HCT116 (cell line): ENCODE measurements at regions not wholly inside any gene's neighbourhood (a gene's known extent, or its start where the extent isn't known, plus 50 kb on each side); places are given as distances from the start of the nearest gene placed in this dataset.

Experiments
- CTCF ChIP-seq, 3 experiments: fragments of 200-600 bp in 1 of 3; sonication (generic) in 1 of 3; IDR thresholded peaks in 2 of 3; conservative IDR thresholded peaks in 1 of 3; 2 replicates each; pipeline ENCODE4 v1.5.1; 2012 to 2017; ENCODE audit warnings: low read depth in 2 of 3, low read length in 2 of 3, antibody characterized with exemption in 1 of 3, borderline replicate concordance in 1 of 3, control low read depth in 1 of 3, mild to moderate bottlenecking in 1 of 3, mixed read lengths in 1 of 3, mixed run types in 1 of 3, moderate library complexity in 1 of 3; ENCODE audit not compliant: insufficient read depth in 1 of 3
- POLR2AphosphoS5 ChIP-seq: IDR thresholded peaks from 2 replicates; pipeline ENCODE4 v1.6.1; 2011; ENCODE audit warnings: mild to moderate bottlenecking, low read depth, low read length, moderate library complexity
- RAD21 ChIP-seq: IDR thresholded peaks from 2 replicates; pipeline ENCODE4 v1.6.1; 2012; ENCODE audit warnings: low read depth, mild to moderate bottlenecking
- SIN3A ChIP-seq: IDR thresholded peaks from 2 replicates; pipeline ENCODE4 v1.6.1; 2012; ENCODE audit warnings: low read depth
- SP1 ChIP-seq: IDR thresholded peaks from 2 replicates; pipeline ENCODE4 v1.6.1; 2012; ENCODE audit warnings: low read depth
- ZBTB33 ChIP-seq: IDR thresholded peaks from 2 replicates; pipeline ENCODE4 v1.6.1; 2011; ENCODE audit warnings: mild to moderate bottlenecking, low read length, moderate library complexity; ENCODE audit not compliant: insufficient replicate concordance; ENCODE audit errors: extremely low read depth

- TF ChIP-seq CTCF (IDR thresholded peaks at IDR 0.05 in 2 of 3, conservative IDR thresholded peaks at IDR 0.05 in 1 of 3; ENCODE audit: borderline replicate concordance in 1 of 3, insufficient read depth in 1 of 3, low read depth in 2 of 3, low read length in 2 of 3): no peak
- no peak for TF ChIP-seq ZBTB33
- TF ChIP-seq POLR2AphosphoS5: no peak
- TF ChIP-seq SIN3A: no peak
- no peak for TF ChIP-seq SP1
- TF ChIP-seq RAD21: no peak
These were observed 463.9 kb upstream of the CDH9 start for GRCh38 chr5:27502236-27502635.
